NCI-H82 treated with DMSO at 0.1 percent for 48 hours (cell line): ENCODE measurements at regions not wholly inside any gene's neighbourhood (a gene's known extent, or its start where the extent isn't known, plus 50 kb on each side); places are given as distances from the start of the nearest gene placed in this dataset.

Source experiments
- DNase-seq: peaks from one replicate; lab custom pipeline; 2025; ENCODE audit not compliant: unreplicated experiment; lab: John Stamatoyannopoulos, UW

GRCh38 chr2:22282220-22282619, 1102.8 kb upstream of the KLHL29 start:
- DNase-seq, result no peak

- no peak for DNase-seq
Observed at GRCh38 chr2:22282916-22283315, 1102.1 kb upstream of the KLHL29 start.

GRCh38 chr2:22283436-22283835, 1101.5 kb upstream of the KLHL29 start:
- DNase-seq, result no peak

- no peak for DNase-seq
Observed at GRCh38 chr2:22290302-22290701, 1094.7 kb upstream of the KLHL29 start.

GRCh38 chr2:22290909-22291473, 1094.0 kb upstream of the KLHL29 start:
- no peak for DNase-seq

GRCh38 chr2:22301228-22301627, 1083.8 kb upstream of the KLHL29 start:
- DNase-seq, result no peak

GRCh38 chr2:22326250-22326649, 1058.7 kb upstream of the KLHL29 start:
- no peak for DNase-seq

- DNase-seq, result no peak
Observed at GRCh38 chr2:22329211-22330154, 1055.5 kb upstream of the KLHL29 start.

GRCh38 chr2:22336414-22336813, 1048.6 kb upstream of the KLHL29 start:
- no peak for DNase-seq

- no peak for DNase-seq
Observed at GRCh38 chr2:22340716-22341115, 1044.3 kb upstream of the KLHL29 start.

GRCh38 chr2:22347306-22347705, 1037.7 kb upstream of the KLHL29 start:
- DNase-seq, result no peak

- no peak for DNase-seq
Observed at GRCh38 chr2:22350621-22351020, 1034.4 kb upstream of the KLHL29 start.

- DNase-seq, result no peak
Observed at GRCh38 chr2:22355816-22356433, 1029.1 kb upstream of the KLHL29 start.

- DNase-seq, result no peak
Observed at GRCh38 chr2:22359071-22359672, 1025.8 kb upstream of the KLHL29 start.

- no peak for DNase-seq
Observed at GRCh38 chr2:22360735-22361374, 1024.1 kb upstream of the KLHL29 start.

GRCh38 chr2:22361571-22361970, 1023.4 kb upstream of the KLHL29 start:
- no peak for DNase-seq

- DNase-seq, result no peak
Observed at GRCh38 chr2:22375096-22375495, 1009.9 kb upstream of the KLHL29 start.

- DNase-seq, result no peak
Observed at GRCh38 chr2:22377268-22377667, 1007.7 kb upstream of the KLHL29 start.

GRCh38 chr2:22382479-22383169, 1002.4 kb upstream of the KLHL29 start:
- DNase-seq, result no peak

GRCh38 chr2:22397847-22398246, 987.1 kb upstream of the KLHL29 start:
- no peak for DNase-seq

- DNase-seq, result no peak
Observed at GRCh38 chr2:22403748-22404147, 981.2 kb upstream of the KLHL29 start.
